ENCODE measurements at regions not wholly inside any gene's neighbourhood (a gene's known extent, or its start where the extent isn't known, plus 50 kb on each side); places are given as distances from the start of the nearest gene placed in this dataset.
"Not testable (repeated sequence)": the region's sequence is repeated elsewhere in the genome, so short reads cannot be mapped to it uniquely, and the experiment has no call there.

- DNase-seq (ENCODE audit: low read depth in 2 of 2) = no peak
Observed at GRCh38 chr7:153934629-153935028, 117.6 kb upstream of the DPP6 start.

DNA sequence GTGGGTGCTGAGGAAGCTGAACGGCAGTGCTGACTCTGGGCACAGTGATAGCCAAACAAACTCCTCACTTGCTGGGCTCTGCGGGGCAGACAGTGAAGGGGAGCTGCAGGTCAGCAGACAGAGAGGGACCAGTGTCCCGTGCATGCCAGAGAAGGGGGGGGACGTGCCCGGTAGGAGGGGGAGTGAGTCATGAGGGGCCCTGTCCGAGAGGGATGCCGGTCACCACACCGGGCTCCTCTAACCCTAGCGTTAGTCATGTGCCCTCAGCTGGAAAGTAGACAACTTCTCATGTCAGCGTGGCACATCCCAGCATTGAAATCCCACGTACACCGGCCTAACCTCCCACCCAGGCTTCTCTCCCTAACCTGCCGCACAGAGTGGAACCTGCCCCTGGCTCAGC is 117.1 kb upstream of the DPP6 start:
- DNase-seq (ENCODE audit: low read depth in 2 of 2) = no peak

GRCh38 chr7:153938451-153938850 is 113.7 kb upstream of the DPP6 start:
- DNase-seq (ENCODE audit: low read depth in 2 of 2) = no peak

DNA sequence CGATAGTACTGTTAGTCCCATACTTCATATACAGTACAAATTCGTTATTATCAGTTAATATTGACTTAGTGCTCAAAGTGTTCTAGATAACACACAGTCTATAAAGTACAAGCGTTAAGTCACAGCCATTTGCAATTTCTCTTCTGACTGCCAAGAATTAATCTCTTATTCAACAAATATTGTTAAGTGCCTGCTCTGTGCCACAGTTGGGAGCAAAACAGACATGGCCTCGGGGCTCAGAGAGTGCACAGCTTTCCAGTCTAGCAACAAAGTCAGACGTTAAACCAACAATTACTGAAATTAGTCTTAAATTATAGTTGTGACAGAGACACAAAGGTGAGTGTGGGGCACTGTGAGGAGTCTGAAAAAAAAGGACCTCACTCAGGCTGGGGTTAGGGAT is 113.0 kb upstream of the DPP6 start:
- no peak for DNase-seq (ENCODE audit: low read depth in 2 of 2)

- no peak for DNase-seq (ENCODE audit: low read depth in 2 of 2)
Observed at GRCh38 chr7:153939654-153940053, 112.5 kb upstream of the DPP6 start.

DNA sequence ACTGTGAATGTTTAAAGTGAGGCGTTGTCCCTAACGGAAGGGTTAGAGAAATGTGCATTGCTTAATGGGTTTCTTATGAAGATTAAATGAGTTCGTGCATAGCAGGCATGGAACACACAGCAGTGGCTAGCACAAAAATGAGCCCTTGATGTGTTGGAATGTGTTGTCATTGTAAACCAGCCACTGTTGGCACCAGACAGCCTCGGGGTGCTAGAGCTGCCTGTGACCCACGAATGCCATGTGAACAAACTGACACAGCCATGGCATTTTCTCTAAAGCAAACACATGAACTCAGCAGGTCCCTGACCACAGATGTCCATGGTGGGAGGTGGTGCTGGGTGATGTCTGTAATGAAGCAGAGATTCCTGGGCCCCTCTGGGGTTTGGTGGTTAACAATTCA is 111.1 kb upstream of the DPP6 start:
- no peak for DNase-seq (ENCODE audit: low read depth in 2 of 2)

GRCh38 chr7:153942036-153942435 is 110.2 kb upstream of the DPP6 start:
- no peak for DNase-seq (ENCODE audit: low read depth in 2 of 2)

DNA sequence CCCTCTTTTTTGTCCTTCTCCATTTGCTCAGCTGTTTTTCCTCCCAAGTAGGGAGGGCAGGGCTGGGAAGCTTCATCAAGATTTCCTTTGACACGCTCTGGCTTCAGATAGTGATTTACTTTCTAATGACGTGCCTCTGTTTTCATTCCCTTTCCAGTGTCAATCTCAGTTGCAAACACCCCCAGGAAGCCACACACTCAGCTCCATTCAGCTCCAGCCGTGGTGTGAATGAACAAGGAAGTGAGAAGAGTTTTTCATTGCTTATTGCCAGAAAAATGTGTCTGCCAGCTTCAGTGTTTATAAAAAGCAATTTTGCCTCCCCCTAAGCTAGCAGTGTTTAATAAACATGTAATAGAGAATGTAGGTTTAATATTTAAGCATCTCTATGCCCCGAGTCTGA is 108.7 kb upstream of the DPP6 start:
- DNase-seq (ENCODE audit: low read depth in 2 of 2) = no peak

- no peak for DNase-seq (ENCODE audit: low read depth in 2 of 2)
Observed at GRCh38 chr7:153943861-153944260, 108.3 kb upstream of the DPP6 start.

GRCh38 chr7:153948060-153948459 is 104.1 kb upstream of the DPP6 start:
- DNase-seq (ENCODE audit: low read depth in 2 of 2) = no peak

DNA sequence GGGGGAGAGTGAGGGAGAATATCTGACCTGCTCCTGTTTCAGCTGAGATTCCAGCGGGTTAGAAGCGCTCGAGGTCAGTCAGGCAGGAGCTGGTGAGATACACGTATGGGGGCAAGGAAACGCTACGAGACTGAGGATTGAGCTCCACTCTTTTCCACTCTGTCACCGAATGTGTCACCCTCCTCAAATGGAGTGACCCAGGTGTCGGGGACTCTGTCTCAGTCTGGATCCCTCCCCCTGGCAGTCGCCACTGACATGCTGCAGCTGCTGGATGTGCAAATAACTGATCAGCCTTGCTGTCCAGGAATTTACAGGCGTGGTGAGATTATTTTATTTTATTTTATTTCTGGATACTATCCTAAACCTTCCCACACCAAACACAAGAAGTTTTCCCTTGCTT is 100.9 kb upstream of the DPP6 start:
- DNase-seq (ENCODE audit: low read depth in 2 of 2) = no peak

GRCh38 chr7:153954477-153954876 is 97.7 kb upstream of the DPP6 start:
- no peak for DNase-seq (ENCODE audit: low read depth in 2 of 2)

DNA sequence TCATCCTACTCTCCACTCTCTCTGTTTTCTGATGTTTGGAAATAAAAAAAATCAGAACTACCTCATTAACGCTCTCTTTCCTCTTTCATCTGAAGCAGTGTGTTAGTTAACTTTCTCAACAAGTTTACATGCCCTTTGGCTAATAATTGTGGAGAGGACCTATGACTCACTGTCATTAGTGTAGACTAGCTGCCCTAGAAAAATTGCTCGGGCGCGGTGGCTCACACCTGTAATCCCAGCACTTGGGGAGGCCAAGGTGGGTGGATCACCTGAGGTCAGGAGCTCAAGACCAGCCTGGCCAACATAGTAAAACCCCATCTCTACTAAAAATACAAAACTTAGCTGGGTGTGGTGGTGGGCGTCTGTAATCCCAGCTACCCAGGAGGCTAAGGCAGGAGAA is 94.5 kb upstream of the DPP6 start:
- DNase-seq (ENCODE audit: low read depth in 2 of 2) = not testable (repeated sequence)

- not testable (repeated sequence) for DNase-seq (ENCODE audit: low read depth in 2 of 2)
Observed at GRCh38 chr7:153958381-153958780, 93.8 kb upstream of the DPP6 start.

- DNase-seq (ENCODE audit: low read depth in 2 of 2) = not testable (repeated sequence)
Observed at GRCh38 chr7:153958789-153959188, 93.4 kb upstream of the DPP6 start.

- DNase-seq (ENCODE audit: low read depth in 2 of 2) = not testable (repeated sequence)
Observed at GRCh38 chr7:153964481-153965112, 87.6 kb upstream of the DPP6 start.

- not testable (repeated sequence) for DNase-seq (ENCODE audit: low read depth in 2 of 2)
Observed at GRCh38 chr7:153969016-153969415, 83.2 kb upstream of the DPP6 start.

- not testable (repeated sequence) for DNase-seq (ENCODE audit: low read depth in 2 of 2)
Observed at GRCh38 chr7:153974603-153975002, 77.6 kb upstream of the DPP6 start.

DNA sequence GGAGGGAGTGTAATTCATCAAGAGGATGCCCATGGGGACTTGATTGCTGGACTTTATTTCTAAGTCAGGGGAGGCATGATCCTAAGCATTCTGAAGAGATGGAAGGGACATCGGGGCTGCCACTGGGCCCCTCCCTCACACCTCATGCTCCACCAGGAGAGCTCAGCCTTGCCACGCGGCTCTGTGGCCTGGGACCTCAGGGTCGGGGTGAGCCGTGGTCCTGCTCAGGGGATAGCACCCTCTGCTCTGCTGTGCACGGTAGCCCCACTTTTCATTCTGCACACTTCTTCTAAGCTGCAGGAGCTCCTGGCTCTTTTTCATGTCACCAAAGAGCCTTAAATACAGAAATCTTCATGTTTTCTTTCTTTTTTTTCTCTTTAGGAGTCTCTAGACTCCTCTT is 75.5 kb upstream of the DPP6 start:
- not testable (repeated sequence) for DNase-seq (ENCODE audit: low read depth in 2 of 2)

DNA sequence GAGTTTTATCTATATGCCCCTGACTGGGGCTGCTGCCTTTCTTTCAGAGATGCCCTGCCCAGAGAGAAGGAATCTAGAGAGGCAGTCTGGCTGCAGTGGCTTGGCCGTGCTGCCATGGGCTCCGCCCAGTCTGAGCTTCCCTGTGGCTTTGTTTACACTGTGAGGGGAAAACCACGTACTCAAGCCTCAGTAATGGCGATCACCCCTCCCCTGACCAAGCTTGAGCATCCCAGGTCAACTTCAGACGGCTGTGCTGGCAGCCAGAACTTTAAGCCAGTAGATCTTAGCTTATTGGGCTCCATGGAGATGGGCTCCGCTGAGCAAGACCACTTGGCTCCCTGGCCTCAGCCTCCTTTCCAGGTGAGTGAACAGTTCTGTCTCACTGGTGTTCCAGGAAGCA is 69.0 kb upstream of the DPP6 start:
- DNase-seq (ENCODE audit: low read depth in 2 of 2) = not testable (repeated sequence)

- not testable (repeated sequence) for DNase-seq (ENCODE audit: low read depth in 2 of 2)
Observed at GRCh38 chr7:153989066-153989627, 63.1 kb upstream of the DPP6 start.

DNA sequence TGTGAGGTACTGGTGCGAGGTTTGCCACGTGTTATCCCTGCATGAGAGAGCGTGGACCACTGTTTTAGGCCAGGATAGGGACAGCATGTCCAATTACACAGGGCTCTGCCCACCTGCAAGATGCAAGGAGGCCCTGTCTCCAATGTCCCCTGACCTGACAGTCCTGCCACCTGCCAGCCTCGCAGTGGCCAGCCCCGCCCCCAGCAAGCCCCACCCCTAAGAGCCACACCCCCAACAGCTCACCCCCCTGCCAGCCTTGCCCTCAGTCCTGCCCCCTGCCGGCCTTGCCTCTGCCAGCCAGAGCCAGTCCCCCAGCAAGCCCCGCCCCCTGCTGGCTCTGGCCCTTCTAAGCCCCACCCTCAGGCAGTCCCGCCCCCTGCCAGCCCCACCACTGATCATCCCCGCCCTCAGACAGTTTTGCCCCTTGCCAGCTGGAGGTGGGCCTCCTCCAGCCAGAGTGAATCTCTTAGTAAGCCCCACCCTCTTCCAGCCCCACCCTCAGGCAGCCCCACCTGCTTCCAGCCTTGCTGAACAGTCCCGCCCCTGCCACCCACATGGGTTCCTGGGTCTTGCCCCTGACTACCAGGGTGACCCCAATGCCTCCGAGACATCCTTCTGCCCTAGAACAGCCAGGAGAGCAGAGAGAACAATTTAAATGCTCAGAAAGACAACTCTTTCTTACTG is 62.3 kb upstream of the DPP6 start:
- not testable (repeated sequence) for DNase-seq (ENCODE audit: low read depth in 2 of 2)

DNA sequence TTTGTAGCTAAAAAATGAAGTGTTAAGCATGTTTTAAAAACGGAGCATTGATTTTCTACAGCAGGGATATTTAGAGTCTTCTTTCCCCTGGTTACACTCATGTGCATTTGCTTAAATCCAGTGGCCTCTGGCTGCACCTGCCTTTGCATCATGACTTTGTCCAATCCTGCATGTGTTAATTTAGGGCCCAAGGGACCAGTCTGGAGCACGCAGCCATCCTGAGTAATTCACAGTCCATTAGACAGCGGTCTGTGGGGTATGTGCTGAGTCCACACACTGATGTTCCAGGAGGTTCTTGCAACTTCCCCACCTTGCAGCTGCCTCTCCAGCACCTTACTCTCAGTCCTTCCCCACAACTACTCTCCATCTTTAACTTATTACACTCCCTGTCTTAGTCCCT is 60.7 kb upstream of the DPP6 start:
- DNase-seq (ENCODE audit: low read depth in 2 of 2) = not testable (repeated sequence)
